HEK293 (cell line): ENCODE measurements at regions not wholly inside any gene's neighbourhood (a gene's known extent, or its start where the extent isn't known, plus 50 kb on each side); places are given as distances from the start of the nearest gene placed in this dataset.

Source experiments
- CTCF ChIA-PET: fragments of 350-600 bp; formaldehyde crosslinking; extraction: SDS; loops from one replicate; lab custom pipeline; 2021; ENCODE audit warnings: antibody characterized with exemption; lab: Yijun Ruan, JAX
- POLR2A ChIA-PET: fragments of 300-600 bp; formaldehyde crosslinking; extraction: SDS; loops from one replicate; lab custom pipeline; 2020; ENCODE audit warnings: antibody characterized with exemption, inconsistent platforms; lab: Yijun Ruan, JAX
- H3K27ac ChIP-seq: fragments of 200-500 bp; sonication (Bioruptor generic); 2 replicates; pipeline ENCODE4 v1.5.1; 2014; ENCODE audit warnings: low read depth, low read length, control low read depth, inconsistent platforms; ENCODE audit errors: extremely low read depth
- H3K36me3 ChIP-seq, 2 experiments: fragments of 200-500 bp in 1 of 2; sonication (Bioruptor generic) in 1 of 2; 1 replicate in 1 of 2; 2 replicates in 1 of 2; pipeline ENCODE4 v1.5.1; 2014 to 2017; ENCODE audit warnings: inconsistent platforms in 2 of 2, low read length in 2 of 2; ENCODE audit not compliant: control insufficient read depth in 2 of 2, insufficient read depth in 1 of 2
- H3K4me1 ChIP-seq: fragments of 200-500 bp; sonication (Bioruptor generic); 2 replicates; pipeline ENCODE4 v1.5.1; 2014; ENCODE audit warnings: mild to moderate bottlenecking, low read length, inconsistent platforms; ENCODE audit not compliant: control insufficient read depth, insufficient read depth
- H3K4me3 ChIP-seq: 2 replicates; pipeline ENCODE4 v1.5.1; 2011; ENCODE audit warnings: low read depth, mild to moderate bottlenecking, control low read depth, low read length, moderate library complexity
- H3K9me3 ChIP-seq: fragments of 200-500 bp; sonication (Bioruptor generic); 2 replicates; pipeline ENCODE4 v1.5.1; 2014; ENCODE audit warnings: low read depth, low read length, inconsistent platforms; ENCODE audit not compliant: control insufficient read depth, insufficient read depth
- GLI2 ChIP-seq: fragments of 450-650 bp; formaldehyde crosslinking; IDR thresholded peaks from 2 replicates; pipeline ENCODE4; 2017; ENCODE audit warnings: missing biosample characterization, missing genetic modification characterization, low read depth, borderline replicate concordance
- HOXC10 ChIP-seq: sonication (generic); formaldehyde crosslinking; IDR thresholded peaks from 2 replicates; pipeline ENCODE4 v1.8.1; 2023; ENCODE audit warnings: mild to moderate bottlenecking, missing genetic modification reagents
- OVOL3 ChIP-seq: fragments of 450-650 bp; formaldehyde crosslinking; IDR thresholded peaks from 2 replicates; pipeline ENCODE4 v1.5.1; 2016; ENCODE audit warnings: missing biosample characterization, missing genetic modification characterization
- PRDM1 ChIP-seq: fragments of 450-650 bp; formaldehyde crosslinking; IDR thresholded peaks from 2 replicates; pipeline ENCODE4; 2016; ENCODE audit warnings: missing biosample characterization, missing genetic modification characterization
- SCRT1 ChIP-seq: fragments of 450-650 bp; formaldehyde crosslinking; IDR thresholded peaks from 2 replicates; pipeline ENCODE4 v1.5.1; 2016; ENCODE audit warnings: missing biosample characterization, missing genetic modification characterization, borderline replicate concordance
- SETDB1 ChIP-seq: IDR thresholded peaks from one replicate; pipeline ENCODE4 v1.6.1; 2017; ENCODE audit warnings: mild to moderate bottlenecking, low read length, moderate library complexity, mixed read lengths; ENCODE audit not compliant: insufficient read length
- YY2 ChIP-seq: fragments of 450-650 bp; formaldehyde crosslinking; IDR thresholded peaks from 2 replicates; pipeline ENCODE4 v1.5.1; 2016; ENCODE audit warnings: missing biosample characterization, missing genetic modification characterization
- ZFP3 ChIP-seq: fragments of 450-650 bp; formaldehyde crosslinking; IDR thresholded peaks from 2 replicates; pipeline ENCODE4 v1.5.1; 2016; ENCODE audit warnings: low read depth, missing biosample characterization, missing genetic modification characterization
- ZFP41 ChIP-seq: fragments of 450-650 bp; formaldehyde crosslinking; IDR thresholded peaks from 2 replicates; pipeline ENCODE4 v1.5.1; 2016; ENCODE audit warnings: missing biosample characterization, missing genetic modification characterization, borderline replicate concordance
- ZNF132 ChIP-seq: fragments of 450-650 bp; formaldehyde crosslinking; IDR thresholded peaks from 2 replicates; pipeline ENCODE4 v1.5.1; 2017; ENCODE audit warnings: missing biosample characterization, missing genetic modification characterization, borderline replicate concordance
- ZNF157 ChIP-seq: fragments of 450-650 bp; formaldehyde crosslinking; IDR thresholded peaks from 2 replicates; pipeline ENCODE4 v1.5.1; 2016; ENCODE audit warnings: missing biosample characterization, missing genetic modification characterization
- ZNF16 ChIP-seq: fragments of 450-650 bp; formaldehyde crosslinking; IDR thresholded peaks from 2 replicates; pipeline ENCODE4 v1.5.1; 2016; ENCODE audit warnings: low read depth, missing biosample characterization, missing genetic modification characterization
- ZNF223 ChIP-seq: fragments of 450-650 bp; formaldehyde crosslinking; IDR thresholded peaks from 2 replicates; pipeline ENCODE4 v1.5.1; 2016; ENCODE audit warnings: missing biosample characterization, missing genetic modification characterization
- ZNF239 ChIP-seq: fragments of 450-650 bp; formaldehyde crosslinking; IDR thresholded peaks from 2 replicates; pipeline ENCODE4 v1.5.1; 2016; ENCODE audit warnings: missing biosample characterization, missing genetic modification characterization
- ZNF350 ChIP-seq: fragments of 450-650 bp; formaldehyde crosslinking; IDR thresholded peaks from 2 replicates; pipeline ENCODE4 v1.5.0; 2017; ENCODE audit warnings: missing biosample characterization, mild to moderate bottlenecking, missing genetic modification characterization
- ZNF37A ChIP-seq: fragments of 450-650 bp; IDR thresholded peaks from 2 replicates; pipeline ENCODE4 v1.5.1; 2018; ENCODE audit warnings: missing biosample characterization, missing genetic modification characterization
- ZNF404 ChIP-seq: fragments of 450-650 bp; formaldehyde crosslinking; IDR thresholded peaks from 2 replicates; pipeline ENCODE4 v1.5.1; 2017; ENCODE audit warnings: missing biosample characterization, missing genetic modification characterization
- ZNF521 ChIP-seq: fragments of 450-650 bp; formaldehyde crosslinking; IDR thresholded peaks from 2 replicates; pipeline ENCODE4 v1.5.1; 2017; ENCODE audit warnings: missing biosample characterization, mild to moderate bottlenecking, missing genetic modification characterization
- ZNF530 ChIP-seq: fragments of 450-650 bp; formaldehyde crosslinking; IDR thresholded peaks from 2 replicates; pipeline ENCODE4 v1.5.1; 2016; ENCODE audit warnings: low read depth, missing biosample characterization, missing genetic modification characterization
- ZNF555 ChIP-seq: fragments of 450-650 bp; formaldehyde crosslinking; conservative IDR thresholded peaks from 2 replicates; pipeline ENCODE4 v1.5.1; 2017; ENCODE audit warnings: missing biosample characterization, mild to moderate bottlenecking, missing genetic modification characterization, inconsistent platforms
- ZNF560 ChIP-seq: fragments of 450-650 bp; formaldehyde crosslinking; IDR thresholded peaks from 2 replicates; pipeline ENCODE4 v1.5.1; 2017; ENCODE audit warnings: missing biosample characterization, missing genetic modification characterization, borderline replicate concordance
- ZNF580 ChIP-seq: fragments of 450-650 bp; formaldehyde crosslinking; IDR thresholded peaks from 2 replicates; pipeline ENCODE4 v1.5.1; 2016; ENCODE audit warnings: missing biosample characterization, missing genetic modification characterization
- ZNF623 ChIP-seq: fragments of 450-650 bp; formaldehyde crosslinking; IDR thresholded peaks from 2 replicates; pipeline ENCODE4 v1.5.1; 2016; ENCODE audit warnings: missing biosample characterization, missing genetic modification characterization
- ZNF664 ChIP-seq: fragments of 450-650 bp; formaldehyde crosslinking; IDR thresholded peaks from 2 replicates; pipeline ENCODE4 v1.5.1; 2016; ENCODE audit warnings: missing biosample characterization, missing genetic modification characterization
- ZNF776 ChIP-seq: fragments of 450-650 bp; formaldehyde crosslinking; IDR thresholded peaks from 2 replicates; pipeline ENCODE4 v1.5.0; 2017; ENCODE audit warnings: missing biosample characterization, missing genetic modification characterization, borderline replicate concordance
- ZSCAN4 ChIP-seq: fragments of 450-650 bp; formaldehyde crosslinking; IDR thresholded peaks from 2 replicates; pipeline ENCODE4 v1.5.1; 2017; ENCODE audit warnings: missing biosample characterization, missing genetic modification characterization

- TF ChIP-seq ZSCAN4 (tag by site-specific recombination) = no peak
- no peak for TF ChIP-seq ZNF239 (tag by site-specific recombination)
- TF ChIP-seq ZNF555 (tag by site-specific recombination) = no peak
- TF ChIP-seq ZNF16 (tag by site-specific recombination) = no peak
- no peak for TF ChIP-seq ZNF580 (tag by site-specific recombination)
These were observed 58.2 kb upstream of the FZD7 start (continued) for GRCh38 chr2:201975434-201975833.

- Histone ChIP-seq H3K36me3 (no peaks in the 10 kb centered on the region), H3K9me3 (no peaks in the 10 kb centered on the region), H3K27ac (no peak overlapping the region), H3K4me3 (no peak overlapping the region), H3K4me1 (no peaks in the 10 kb centered on the region)
- TF ChIP-seq ZNF623 (tag by site-specific recombination) (peak; percentile 90), ZNF776 (no peak)
- ChIA-PET POLR2A (no interaction called here), CTCF (interaction anchor here (1.4 kb wide), 1 partner anchor 10 kb away, joined by 4 read pairs; no protein-coding TSS in a partner anchor)
These were observed 57.6 kb upstream of the FZD7 start for GRCh38 chr2:201975964-201976612.

GRCh38 chr2:201977651-201978050 is 56.0 kb upstream of the FZD7 start:
- Histone ChIP-seq H3K9me3 (no peaks in the 10 kb centered on the region), H3K36me3 (no peaks in the 10 kb centered on the region), H3K4me1 (no peaks in the 10 kb centered on the region), H3K4me3 (no peak overlapping the region), H3K27ac (no peak overlapping the region)
- ChIA-PET POLR2A (interaction anchor here (0.7 kb wide), 1 partner anchor 89 kb away, joined by 14 read pairs; no protein-coding TSS in a partner anchor), CTCF (interaction anchor here (0.6 to 1.4 kb wide), 2 partner anchors 11 to 248 kb away, joined by 3 to 4 read pairs; no protein-coding TSS in a partner anchor)
- TF ChIP-seq ZNF37A (tag by site-specific recombination) = no peak
- no peak for TF ChIP-seq PRDM1 (tag by site-specific recombination)
- no peak for TF ChIP-seq ZNF555 (tag by site-specific recombination)
- no peak for TF ChIP-seq ZFP3 (tag by site-specific recombination)
- no peak for TF ChIP-seq GLI2 (tag by site-specific recombination)

GRCh38 chr2:201978333-201978732 is 55.3 kb upstream of the FZD7 start:
- TF ChIP-seq ZNF530 (tag by site-specific recombination) (no peak), OVOL3 (tag by site-specific recombination) (no peak), YY2 (tag by site-specific recombination) (no peak), ZNF404 (tag by site-specific recombination) (no peak), ZNF223 (no peak), HOXC10 (CRISPR knock-in tag) (no peak), ZFP41 (tag by site-specific recombination) (no peak), ZNF350 (tag by site-specific recombination) (no peak), ZNF157 (tag by site-specific recombination) (no peak), ZNF132 (tag by site-specific recombination) (no peak), ZNF521 (tag by site-specific recombination) (no peak), SCRT1 (tag by site-specific recombination) (no peak), ZNF664 (tag by site-specific recombination) (no peak), ZNF560 (no peak), SETDB1 (no peak)
- TF ChIP-seq, all 188 proteins: peak for 0
- H3K4me3 ChIP-seq = no peak overlapping the region
- no peaks in the 10 kb centered on the region for H3K36me3 ChIP-seq
- CTCF ChIA-PET = interaction anchor here (0.6 kb wide), 1 partner anchor 113 kb away, joined by 3 read pairs; no protein-coding TSS in a partner anchor
- H3K9me3 ChIP-seq = no peaks in the 10 kb centered on the region
- no peaks in the 10 kb centered on the region for H3K4me1 ChIP-seq
- no peak overlapping the region for H3K27ac ChIP-seq
- POLR2A ChIA-PET = no interaction called here
